ENCODE measurements at regions not wholly inside any gene's neighbourhood (a gene's known extent, or its start where the extent isn't known, plus 50 kb on each side); places are given as distances from the start of the nearest gene placed in this dataset.
"Not testable (repeated sequence)": the region's sequence is repeated elsewhere in the genome, so short reads cannot be mapped to it uniquely, and the experiment has no call there.

DNA sequence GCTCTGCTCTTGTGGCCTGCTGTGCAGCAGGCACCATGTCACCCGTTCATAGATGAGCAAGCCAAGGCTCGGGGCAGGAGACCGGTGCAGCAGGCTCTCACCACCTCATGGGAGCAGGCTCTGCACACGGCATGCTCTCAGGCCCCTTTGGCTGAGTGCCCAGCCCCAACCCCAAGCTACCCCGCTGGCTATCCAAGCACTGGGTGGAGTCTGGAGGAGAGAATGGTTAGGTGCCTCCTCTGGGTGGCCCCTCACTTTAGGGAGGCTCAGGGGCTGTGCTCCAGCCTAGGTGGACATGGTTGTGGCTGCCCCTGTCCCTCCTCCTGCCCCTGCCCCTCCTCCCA lies 199.9 kb downstream of the IGLL1 start:
- H3K27me3 ChIP-seq (ENCODE audit: control insufficient read depth, insufficient read depth, low read length), result no peaks in the 10 kb centered on the region
- CTCF ChIA-PET, result no interaction called here
- no peak for TF ChIP-seq CTCF (IDR thresholded peaks at IDR 0.05; ENCODE audit: low read depth, low read length)
- no peak overlapping the region for H3K27ac ChIP-seq (ENCODE audit: low read depth, low read length)
- no peaks in the 10 kb centered on the region for H3K9me3 ChIP-seq (ENCODE audit: control insufficient read depth, insufficient read depth, low read length)
- no peak overlapping the region for H3K4me3 ChIP-seq (ENCODE audit: low read depth, low read length)
- POLR2A ChIA-PET, result no interaction called here
- DNase-seq (ENCODE audit: low read depth, low spot score), result no peak

DNA sequence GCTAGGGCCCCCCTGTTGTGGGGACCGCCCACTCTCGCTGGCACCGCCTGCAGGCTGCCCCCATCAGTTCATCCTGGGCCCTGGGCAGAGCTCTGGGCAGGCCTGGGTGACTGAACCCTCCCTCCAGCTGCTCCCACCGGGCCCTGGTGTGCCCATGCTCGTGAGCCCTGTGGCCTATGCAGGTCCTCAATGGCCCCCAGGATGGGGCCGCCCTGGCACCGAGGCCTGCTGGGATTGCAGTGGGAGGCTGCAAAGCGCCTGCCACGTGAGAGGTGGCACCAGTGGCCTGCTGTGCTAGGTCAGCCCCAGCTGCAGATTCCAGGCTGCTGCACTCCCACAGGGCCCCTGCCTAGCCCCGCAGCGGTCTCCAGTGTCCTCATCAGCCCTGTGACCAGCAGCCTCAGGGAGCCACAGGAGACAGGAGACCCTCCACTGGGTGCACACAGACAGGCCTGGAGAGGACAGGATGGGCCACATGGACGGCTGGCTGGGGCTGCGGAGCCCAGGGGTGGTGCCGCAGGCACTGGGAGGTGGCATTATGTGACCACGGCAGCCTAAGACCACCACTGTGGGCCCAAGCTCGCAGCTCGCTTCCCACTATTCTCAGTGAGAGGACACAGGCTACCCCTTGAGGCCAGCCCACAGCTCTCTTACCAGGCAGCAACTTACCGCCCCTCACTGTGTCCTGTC lies 199.4 kb downstream of the BCR start:
- H3K27me3 ChIP-seq (ENCODE audit: control insufficient read depth, insufficient read depth, low read length); H3K27ac ChIP-seq (ENCODE audit: low read depth, low read length); CTCF ChIA-PET; H3K9me3 ChIP-seq (ENCODE audit: control insufficient read depth, insufficient read depth, low read length); POLR2A ChIA-PET; H3K4me3 ChIP-seq (ENCODE audit: low read depth, low read length); DNase-seq (ENCODE audit: low read depth, low spot score): not testable (repeated sequence)

DNA sequence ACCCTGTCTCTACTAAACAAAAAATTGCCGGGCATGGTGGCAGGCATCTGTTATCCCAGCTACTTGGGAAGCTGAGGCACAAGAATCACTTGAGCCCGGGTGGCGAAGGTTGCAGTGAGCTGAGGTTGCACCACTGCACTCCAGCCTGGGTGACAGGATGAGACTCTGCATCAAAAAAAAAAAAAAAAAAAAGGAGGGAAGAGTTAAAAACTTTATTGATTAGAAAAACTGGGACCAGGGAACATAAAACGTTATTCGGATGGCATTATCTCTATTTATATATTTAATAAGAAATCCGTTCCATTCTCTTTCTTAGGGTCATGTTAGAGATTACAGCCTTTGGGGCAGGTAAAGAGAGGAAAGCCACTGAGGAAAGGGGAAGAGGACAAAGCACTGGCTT lies 197.5 kb downstream of the BCR start:
- no peak for DNase-seq (ENCODE audit: low read depth, low spot score)
- ChIA-PET POLR2A (interaction anchor here (0.6 kb wide), 1 partner anchor 40 kb away, joined by 5 read pairs; no protein-coding TSS in a partner anchor), CTCF (interaction anchor here (0.8 to 1.7 kb wide), 2 partner anchors 8 to 418 kb away, joined by 4 to 8 read pairs; no protein-coding TSS in a partner anchor)
- no peak for TF ChIP-seq CTCF (IDR thresholded peaks at IDR 0.05; ENCODE audit: low read depth, low read length)
- no peak overlapping the region for H3K27ac ChIP-seq (ENCODE audit: low read depth, low read length)
- peaks cover 6% of the 10 kb centered on the region for H3K27me3 ChIP-seq (ENCODE audit: control insufficient read depth, insufficient read depth, low read length)
- no peak overlapping the region for H3K4me3 ChIP-seq (ENCODE audit: low read depth, low read length)
- H3K9me3 ChIP-seq (ENCODE audit: control insufficient read depth, insufficient read depth, low read length), result no peaks in the 10 kb centered on the region

- no peak overlapping the region for H3K4me3 ChIP-seq (ENCODE audit: low read depth, low read length)
- H3K27me3 ChIP-seq (ENCODE audit: control insufficient read depth, insufficient read depth, low read length), result peaks cover 6% of the 10 kb centered on the region
- no peak for DNase-seq (ENCODE audit: low read depth, low spot score)
- H3K27ac ChIP-seq (ENCODE audit: low read depth, low read length), result no peak overlapping the region
- CTCF ChIA-PET, result no interaction called here
- H3K9me3 ChIP-seq (ENCODE audit: control insufficient read depth, insufficient read depth, low read length), result no peaks in the 10 kb centered on the region
- POLR2A ChIA-PET, result no interaction called here
- TF ChIP-seq CTCF (IDR thresholded peaks at IDR 0.05; ENCODE audit: low read depth, low read length), result peak; percentile 27; the same call in 1 of the 2 replicates
Observed at GRCh38 chr22:23376256-23376655, 195.9 kb downstream of the BCR start.

- ChIA-PET POLR2A (no interaction called here), CTCF (interaction anchor here (2.9 kb wide), 1 partner anchor 11 kb away, joined by 17 read pairs; no protein-coding TSS in a partner anchor)
- Histone ChIP-seq H3K4me3 (ENCODE audit: low read depth, low read length) (no peak overlapping the region), H3K27ac (ENCODE audit: low read depth, low read length) (no peak overlapping the region), H3K9me3 (ENCODE audit: control insufficient read depth, insufficient read depth, low read length) (no peaks in the 10 kb centered on the region), H3K27me3 (ENCODE audit: control insufficient read depth, insufficient read depth, low read length) (peaks cover 8% of the 10 kb centered on the region)
- DNase-seq (ENCODE audit: low read depth, low spot score), result no peak
- no peak for TF ChIP-seq CTCF (IDR thresholded peaks at IDR 0.05; ENCODE audit: low read depth, low read length)
Observed at GRCh38 chr22:23375031-23375827, 194.9 kb downstream of the BCR start.

All from AG04450 (cell line).